DOHH2 (cell line): ENCODE measurements at regions not wholly inside any gene's neighbourhood (a gene's known extent, or its start where the extent isn't known, plus 50 kb on each side); places are given as distances from the start of the nearest gene placed in this dataset.

Experiments
- CTCF ChIP-seq: fragments of 200-600 bp; sonication (generic); IDR thresholded peaks from one replicate; pipeline ENCODE4 v1.5.1; 2014; ENCODE audit warnings: antibody characterized with exemption, mild to moderate bottlenecking, low read depth, low read length; ENCODE audit not compliant: poor library complexity, severe bottlenecking
- EZH2phosphoT487 ChIP-seq: fragments of 200-600 bp; sonication (generic); IDR thresholded peaks from 2 replicates; pipeline ENCODE4 v1.6.1; 2017; ENCODE audit warnings: borderline replicate concordance, mild to moderate bottlenecking, antibody characterized with exemption, low read length, moderate library complexity, mixed read lengths

GRCh38 chrX:42047886-42048285, 124.5 kb upstream of the CASK start:
- TF ChIP-seq CTCF: no peak
- TF ChIP-seq EZH2phosphoT487: no peak
